ENCODE measurements at regions not wholly inside any gene's neighbourhood (a gene's known extent, or its start where the extent isn't known, plus 50 kb on each side); places are given as distances from the start of the nearest gene placed in this dataset.

GRCh38 chr2:236317938-236318396 is 53.8 kb upstream of the ASB18 start:
- in situ Hi-C loops (cut with HindIII; ENCODE audit: low pct_unique_long_range_greater_than_20kb, low sequenced_read_pairs): no loop called here
- no peak for DNase-seq (ENCODE audit: low read depth)

- in situ Hi-C loops (cut with HindIII; ENCODE audit: low pct_unique_long_range_greater_than_20kb, low sequenced_read_pairs): no loop called here
- DNase-seq (ENCODE audit: low read depth): no peak
Measured at GRCh38 chr2:236318401-236318800, 54.2 kb upstream of the ASB18 start.

GRCh38 chr2:236319036-236319435 is 54.8 kb upstream of the ASB18 start:
- no peak for DNase-seq (ENCODE audit: low read depth)
- in situ Hi-C loops (cut with HindIII; ENCODE audit: low pct_unique_long_range_greater_than_20kb, low sequenced_read_pairs): no loop called here

GRCh38 chr2:236321415-236321814 is 57.2 kb upstream of the ASB18 start:
- no peak for DNase-seq (ENCODE audit: low read depth)
- in situ Hi-C loops (cut with HindIII; ENCODE audit: low pct_unique_long_range_greater_than_20kb, low sequenced_read_pairs): no loop called here

- in situ Hi-C loops (cut with HindIII; ENCODE audit: low pct_unique_long_range_greater_than_20kb, low sequenced_read_pairs): no loop called here
- DNase-seq (ENCODE audit: low read depth): no peak
Measured at GRCh38 chr2:236333417-236334121, 69.4 kb upstream of the ASB18 start.

GRCh38 chr2:236334122-236334876 is 70.1 kb upstream of the ASB18 start:
- in situ Hi-C loops (cut with HindIII; ENCODE audit: low pct_unique_long_range_greater_than_20kb, low sequenced_read_pairs): no loop called here
- no peak for DNase-seq (ENCODE audit: low read depth)

GRCh38 chr2:236335696-236336574 is 71.7 kb upstream of the ASB18 start:
- in situ Hi-C loops (cut with HindIII; ENCODE audit: low pct_unique_long_range_greater_than_20kb, low sequenced_read_pairs): no loop called here
- DNase-seq (ENCODE audit: low read depth): no peak

GRCh38 chr2:236336575-236337464 is 72.6 kb upstream of the ASB18 start:
- no peak for DNase-seq (ENCODE audit: low read depth)
- in situ Hi-C loops (cut with HindIII; ENCODE audit: low pct_unique_long_range_greater_than_20kb, low sequenced_read_pairs): no loop called here

GRCh38 chr2:236337465-236338325 is 73.5 kb upstream of the ASB18 start:
- in situ Hi-C loops (cut with HindIII; ENCODE audit: low pct_unique_long_range_greater_than_20kb, low sequenced_read_pairs): no loop called here
- DNase-seq (ENCODE audit: low read depth): no peak

GRCh38 chr2:236338495-236339184 is 74.4 kb upstream of the ASB18 start:
- DNase-seq (ENCODE audit: low read depth): no peak
- in situ Hi-C loops (cut with HindIII; ENCODE audit: low pct_unique_long_range_greater_than_20kb, low sequenced_read_pairs): no loop called here

- DNase-seq (ENCODE audit: low read depth): no peak
- in situ Hi-C loops (cut with HindIII; ENCODE audit: low pct_unique_long_range_greater_than_20kb, low sequenced_read_pairs): no loop called here
Measured at GRCh38 chr2:236340251-236340650, 76.0 kb upstream of the ASB18 start.

- in situ Hi-C loops (cut with HindIII; ENCODE audit: low pct_unique_long_range_greater_than_20kb, low sequenced_read_pairs): no loop called here
- DNase-seq (ENCODE audit: low read depth): no peak
Measured at GRCh38 chr2:236341067-236341466, 76.9 kb upstream of the ASB18 start.

- no peak for DNase-seq (ENCODE audit: low read depth)
- in situ Hi-C loops (cut with HindIII; ENCODE audit: low pct_unique_long_range_greater_than_20kb, low sequenced_read_pairs): no loop called here
Measured at GRCh38 chr2:236341721-236342120, 77.5 kb upstream of the ASB18 start.

- DNase-seq (ENCODE audit: low read depth): no peak
- in situ Hi-C loops (cut with HindIII; ENCODE audit: low pct_unique_long_range_greater_than_20kb, low sequenced_read_pairs): no loop called here
Measured at GRCh38 chr2:236342507-236342906, 78.3 kb upstream of the ASB18 start.

- DNase-seq (ENCODE audit: low read depth): no peak
- in situ Hi-C loops (cut with HindIII; ENCODE audit: low pct_unique_long_range_greater_than_20kb, low sequenced_read_pairs): no loop called here
Measured at GRCh38 chr2:236342951-236343350, 78.7 kb upstream of the ASB18 start.

GRCh38 chr2:236343400-236344161 is 79.4 kb upstream of the ASB18 start:
- DNase-seq (ENCODE audit: low read depth): peak; percentile 22
- in situ Hi-C loops (cut with HindIII; ENCODE audit: low pct_unique_long_range_greater_than_20kb, low sequenced_read_pairs): no loop called here

Data from Caki2 (cell line).